Trophoblast cell (in vitro differentiated cells and primary cell): ENCODE measurements at regions not wholly inside any gene's neighbourhood (a gene's known extent, or its start where the extent isn't known, plus 50 kb on each side); places are given as distances from the start of the nearest gene placed in this dataset.

Experiments
- DNase-seq, 2 donors: peaks; one replicate each; pipeline ENCODE4 v3.0.0-alpha.2; 2016
- H2AFZ ChIP-seq: 2 replicates; pipeline ENCODE4 v1.6.1; 2013; ENCODE audit warnings: low read length, moderate library complexity, mild to moderate bottlenecking; ENCODE audit not compliant: insufficient read depth, poor library complexity
- H2AK5ac ChIP-seq: 2 replicates; pipeline ENCODE4 v1.6.1; 2013; ENCODE audit warnings: mild to moderate bottlenecking, low read length
- H2BK120ac ChIP-seq: 2 replicates; pipeline ENCODE4 v1.6.1; 2013; ENCODE audit warnings: low read length, mild to moderate bottlenecking, moderate library complexity; ENCODE audit not compliant: insufficient read depth, poor library complexity
- H2BK12ac ChIP-seq: 2 replicates; pipeline ENCODE4 v1.6.1; 2013; ENCODE audit warnings: mild to moderate bottlenecking, low read length, moderate library complexity
- H2BK5ac ChIP-seq: 2 replicates; pipeline ENCODE4 v1.6.1; 2013; ENCODE audit warnings: low read length, low read depth, moderate library complexity, mild to moderate bottlenecking; ENCODE audit not compliant: poor library complexity
- H3K14ac ChIP-seq: 2 replicates; pipeline ENCODE4 v1.6.1; 2013; ENCODE audit warnings: mild to moderate bottlenecking, low read length
- H3K18ac ChIP-seq: 2 replicates; pipeline ENCODE4 v1.6.1; 2013; ENCODE audit warnings: mild to moderate bottlenecking, low read length
- H3K23ac ChIP-seq: 2 replicates; pipeline ENCODE4 v1.6.1; 2013; ENCODE audit warnings: low read length
- H3K27ac ChIP-seq: 2 replicates; pipeline ENCODE4 v1.5.1; 2013; ENCODE audit warnings: low read depth, mild to moderate bottlenecking, inconsistent platforms, low read length, moderate library complexity
- H3K27me3 ChIP-seq: 2 replicates; pipeline ENCODE4 v1.6.1; 2013; ENCODE audit warnings: inconsistent platforms, mild to moderate bottlenecking, low read length, moderate library complexity; ENCODE audit not compliant: insufficient read depth
- H3K36me3 ChIP-seq, 2 experiments: 1 replicate in 1 of 2; 2 replicates in 1 of 2; pipeline ENCODE4 v1.6.1; 2013; ENCODE audit warnings: low read length in 2 of 2, mild to moderate bottlenecking in 2 of 2, moderate library complexity in 1 of 2; ENCODE audit not compliant: insufficient read depth in 2 of 2, control insufficient read depth in 1 of 2
- H3K4ac ChIP-seq: 2 replicates; pipeline ENCODE4 v1.6.1; 2013; ENCODE audit warnings: low read depth, mild to moderate bottlenecking, low read length, moderate library complexity
- H3K4me1 ChIP-seq, 2 experiments: 1 replicate in 1 of 2; 2 replicates in 1 of 2; pipeline ENCODE4 v1.6.1; 2013; ENCODE audit warnings: low read length in 2 of 2, mild to moderate bottlenecking in 2 of 2, moderate library complexity in 1 of 2; ENCODE audit not compliant: insufficient read depth in 2 of 2, control insufficient read depth in 1 of 2
- H3K4me2 ChIP-seq: 2 replicates; pipeline ENCODE4 v1.6.1; 2013; ENCODE audit warnings: inconsistent platforms, mild to moderate bottlenecking, low read length, moderate library complexity
- H3K4me3 ChIP-seq: 2 replicates; pipeline ENCODE4 v1.5.1; 2013; ENCODE audit warnings: mild to moderate bottlenecking, low read depth, low read length, inconsistent platforms
- H3K79me1 ChIP-seq: one replicate; pipeline ENCODE4 v1.6.1; 2013; ENCODE audit warnings: low read length
- H3K79me2 ChIP-seq: 2 replicates; pipeline ENCODE4 v1.6.1; 2013; ENCODE audit warnings: low read length, mild to moderate bottlenecking; ENCODE audit not compliant: control insufficient read depth, insufficient read depth, poor library complexity
- H3K9ac ChIP-seq: 2 replicates; pipeline ENCODE4 v1.6.1; 2013; ENCODE audit warnings: mild to moderate bottlenecking, low read length
- H3K9me3 ChIP-seq: 2 replicates; pipeline ENCODE4 v1.6.1; 2013; ENCODE audit warnings: low read depth, mild to moderate bottlenecking, control low read depth, inconsistent platforms, low read length; ENCODE audit not compliant: insufficient read depth
- H4K12ac ChIP-seq: 2 replicates; pipeline ENCODE4 v1.6.1; 2013; ENCODE audit warnings: low read depth, mild to moderate bottlenecking, low read length, moderate library complexity
- H4K8ac ChIP-seq: 2 replicates; pipeline ENCODE4 v1.6.1; 2013; ENCODE audit warnings: low read depth, mild to moderate bottlenecking, low read length, moderate library complexity
- H4K91ac ChIP-seq: one replicate; pipeline ENCODE4 v1.6.1; 2013; ENCODE audit warnings: low read depth, mild to moderate bottlenecking, low read length, moderate library complexity
- WGBS: extraction: QIAGEN DNeasy Blood & Tissue Kit; methylation state at CpG from one replicate; pipeline ENCODE4 v1.1.7; 2013; ENCODE audit warnings: missing lambda C conversion rate; ENCODE audit not compliant: insufficient read length, insufficient coverage; ENCODE audit errors: extremely low coverage; 5-methylcytosine and 5-hydroxymethylcytosine counted together

DNA sequence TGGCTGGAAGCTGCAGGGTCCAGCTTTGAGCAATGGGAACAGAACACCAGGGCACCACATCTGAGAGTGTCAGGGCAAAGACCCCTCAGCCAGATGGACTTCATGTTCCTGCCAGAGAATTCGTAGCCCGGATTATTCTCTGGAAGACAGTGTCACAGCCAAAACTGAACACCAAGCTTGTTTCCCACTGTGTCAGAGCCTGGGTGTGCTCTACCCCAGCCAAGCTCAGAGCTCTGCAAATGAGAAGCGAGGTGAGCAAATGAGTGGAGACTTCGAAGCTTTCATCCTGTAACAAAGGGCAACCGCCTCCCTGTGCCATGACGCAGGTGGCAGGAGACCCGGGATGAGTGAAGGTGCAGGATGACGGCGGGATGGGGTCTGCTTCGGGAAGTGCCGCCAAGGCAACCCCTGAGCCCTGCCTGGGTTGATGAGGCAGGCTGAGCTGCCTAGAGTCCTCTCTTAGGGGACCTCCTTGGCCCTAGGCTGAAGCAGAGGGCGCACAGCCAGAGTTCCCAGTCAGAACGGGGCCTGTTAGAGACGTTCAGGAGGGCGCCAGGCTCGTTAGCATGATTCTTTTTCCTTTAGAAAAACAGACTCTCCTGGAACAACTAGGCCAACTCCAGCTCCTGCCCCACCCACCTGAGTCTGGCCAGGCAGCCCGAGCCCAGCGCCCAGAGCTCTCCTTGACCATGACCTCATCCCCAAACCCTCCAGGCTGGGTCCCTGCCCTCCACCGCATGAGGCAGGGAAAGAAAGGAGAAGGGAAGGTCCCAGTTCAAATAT lies 187.7 kb downstream of the SOD2 start:
- Histone ChIP-seq H2AFZ (no peak overlapping the region), H3K9me3 (peaks cover 7% of the 10 kb centered on the region), H3K79me2 (no peaks in the 10 kb centered on the region), H2AK5ac (no peak overlapping the region), H4K91ac (no peak overlapping the region), H3K27me3 (no peaks in the 10 kb centered on the region), H4K12ac (peak overlapping the region; percentile 32), H3K79me1 (no peaks in the 10 kb centered on the region), H3K18ac (no peak overlapping the region), H3K27ac (no peak overlapping the region), H3K4ac (no peak overlapping the region), H2BK120ac (no peak overlapping the region), H3K4me2 (no peak overlapping the region), H4K8ac (no peak overlapping the region), H3K23ac (no peak overlapping the region), H3K4me3 (no peak overlapping the region), H3K4me1 (no peaks in the 10 kb centered on the region), H2BK5ac (no peak overlapping the region), H3K9ac (no peak overlapping the region), H3K14ac (no peak overlapping the region), H3K36me3 (no peaks in the 10 kb centered on the region), H2BK12ac (no peak overlapping the region)
- no peak for DNase-seq
- no CpG with 5 or more reads among the region's 19 CpGs for WGBS

DNA sequence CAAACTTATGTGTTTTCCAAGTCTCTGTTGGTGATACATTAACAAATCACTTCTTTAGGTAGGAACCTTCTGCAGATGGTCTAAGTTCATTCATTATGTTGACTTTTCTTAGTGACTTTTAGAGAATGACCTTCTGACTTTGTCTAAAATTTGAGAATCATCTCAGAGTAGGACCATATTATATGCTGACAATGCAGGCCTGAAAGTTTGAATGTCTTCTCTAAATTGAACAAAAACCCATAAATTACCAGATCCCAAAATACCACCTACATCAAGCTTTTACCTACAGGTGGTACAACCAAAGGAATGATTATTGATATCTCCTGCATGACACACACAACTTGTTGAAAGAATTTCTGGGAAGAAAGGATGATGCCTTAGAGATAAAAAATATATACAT lies 191.5 kb downstream of the SOD2 start:
- Histone ChIP-seq H2AFZ (no peak overlapping the region), H3K4me3 (no peak overlapping the region), H3K9ac (no peak overlapping the region), H2BK120ac (no peak overlapping the region), H3K4me1 (no peaks in the 10 kb centered on the region), H4K12ac (no peak overlapping the region), H3K4me2 (no peak overlapping the region), H3K27ac (no peak overlapping the region), H4K91ac (no peak overlapping the region), H3K79me2 (no peaks in the 10 kb centered on the region), H3K36me3 (no peaks in the 10 kb centered on the region), H3K14ac (no peak overlapping the region), H2AK5ac (no peak overlapping the region), H2BK5ac (no peak overlapping the region), H2BK12ac (no peak overlapping the region), H3K4ac (no peak overlapping the region), H3K18ac (no peak overlapping the region), H4K8ac (no peak overlapping the region), H3K27me3 (no peaks in the 10 kb centered on the region), H3K23ac (no peak overlapping the region), H3K9me3 (peaks cover 6% of the 10 kb centered on the region), H3K79me1 (no peaks in the 10 kb centered on the region)
- DNase-seq: no peak

DNA sequence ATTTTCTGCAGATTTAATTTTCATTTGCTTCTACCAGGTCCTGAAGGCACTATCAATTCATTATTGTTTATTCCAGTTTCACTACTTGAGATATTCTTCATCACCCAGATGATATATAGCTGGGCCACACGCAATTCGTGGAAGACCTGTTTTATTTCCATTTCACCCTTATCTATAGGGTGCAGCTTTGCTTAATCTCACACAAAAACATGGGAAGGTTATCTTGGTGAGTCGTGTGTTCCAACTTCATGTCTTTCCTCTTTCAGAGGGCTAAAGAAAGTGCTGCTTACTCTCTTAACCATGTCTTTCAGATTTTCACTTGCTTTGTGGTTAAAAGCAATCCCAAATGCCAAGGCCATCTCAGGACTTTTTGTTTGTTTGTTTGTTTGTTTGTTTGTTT lies 194.0 kb downstream of the SOD2 start:
- WGBS: no CpG with 5 or more reads among the region's 3 CpGs

DNA sequence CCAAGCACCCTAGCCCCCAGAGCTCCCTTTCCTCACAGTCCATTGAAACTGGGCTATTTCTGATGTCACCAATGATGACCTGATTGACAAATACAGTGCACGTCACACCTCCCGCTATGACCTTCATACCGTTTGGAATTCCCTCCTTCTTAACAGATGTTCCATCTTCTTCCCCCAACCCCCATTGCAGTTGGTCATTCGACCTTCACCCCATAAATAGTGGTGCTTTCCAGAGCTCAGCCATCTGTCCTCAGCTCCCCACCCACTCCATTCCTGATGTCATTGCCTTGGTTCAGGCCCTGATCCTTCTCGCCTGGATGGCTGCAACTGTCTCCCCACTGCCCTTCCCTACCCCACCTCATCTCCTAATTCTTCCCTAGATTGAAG lies 198.5 kb downstream of the SOD2 start:
- Histone ChIP-seq H3K9ac (no peak overlapping the region), H2BK120ac (no peak overlapping the region), H3K4me1 (no peaks in the 10 kb centered on the region), H3K9me3 (peaks cover 2% of the 10 kb centered on the region), H2AFZ (no peak overlapping the region), H2AK5ac (no peak overlapping the region), H3K4me3 (no peak overlapping the region), H3K4ac (no peak overlapping the region), H3K79me2 (no peaks in the 10 kb centered on the region), H3K14ac (no peak overlapping the region), H3K36me3 (no peaks in the 10 kb centered on the region), H3K27me3 (no peaks in the 10 kb centered on the region), H3K4me2 (no peak overlapping the region), H3K27ac (no peak overlapping the region), H4K8ac (no peak overlapping the region), H2BK12ac (no peak overlapping the region), H4K91ac (no peak overlapping the region), H2BK5ac (no peak overlapping the region), H3K79me1 (no peaks in the 10 kb centered on the region), H3K23ac (no peak overlapping the region), H4K12ac (no peak overlapping the region), H3K18ac (no peak overlapping the region)
- peak in 1 of 2 donors; percentile 41 for DNase-seq
- WGBS: no CpG with 5 or more reads among the region's 5 CpGs

More for the DNA sequence above, 194.0 kb downstream of the SOD2 start:
- H2BK120ac ChIP-seq: no peak overlapping the region
- H3K4me1 ChIP-seq: no peaks in the 10 kb centered on the region
- H3K4ac ChIP-seq: no peak overlapping the region
- H3K36me3 ChIP-seq: no peaks in the 10 kb centered on the region
- no peak overlapping the region for H3K9ac ChIP-seq
- H3K23ac ChIP-seq: no peak overlapping the region
- no peak overlapping the region for H2BK12ac ChIP-seq
- H3K27ac ChIP-seq: no peak overlapping the region
- H3K79me1 ChIP-seq: no peaks in the 10 kb centered on the region
- H2BK5ac ChIP-seq: no peak overlapping the region
- no peak overlapping the region for H2AFZ ChIP-seq
- no peak overlapping the region for H4K12ac ChIP-seq
- no peak overlapping the region for H2AK5ac ChIP-seq
- peaks cover 2% of the 10 kb centered on the region for H3K9me3 ChIP-seq
- H3K18ac ChIP-seq: no peak overlapping the region
- no peak overlapping the region for H3K4me2 ChIP-seq
- no peak overlapping the region for H3K4me3 ChIP-seq
- H3K79me2 ChIP-seq: no peaks in the 10 kb centered on the region
- H4K8ac ChIP-seq: no peak overlapping the region
- H3K27me3 ChIP-seq: no peaks in the 10 kb centered on the region
- no peak overlapping the region for H4K91ac ChIP-seq
- DNase-seq: no peak
- no peak overlapping the region for H3K14ac ChIP-seq
